GM21786 (cell line): ENCODE measurements at regions not wholly inside any gene's neighbourhood (a gene's known extent, or its start where the extent isn't known, plus 50 kb on each side); places are given as distances from the start of the nearest gene placed in this dataset.

Experiments
- ATAC-seq: cut with Tn5 transposase; IDR thresholded peaks from one replicate; pipeline ENCODE4 v1.9.1; 2021; ENCODE audit not compliant: unreplicated experiment

DNA sequence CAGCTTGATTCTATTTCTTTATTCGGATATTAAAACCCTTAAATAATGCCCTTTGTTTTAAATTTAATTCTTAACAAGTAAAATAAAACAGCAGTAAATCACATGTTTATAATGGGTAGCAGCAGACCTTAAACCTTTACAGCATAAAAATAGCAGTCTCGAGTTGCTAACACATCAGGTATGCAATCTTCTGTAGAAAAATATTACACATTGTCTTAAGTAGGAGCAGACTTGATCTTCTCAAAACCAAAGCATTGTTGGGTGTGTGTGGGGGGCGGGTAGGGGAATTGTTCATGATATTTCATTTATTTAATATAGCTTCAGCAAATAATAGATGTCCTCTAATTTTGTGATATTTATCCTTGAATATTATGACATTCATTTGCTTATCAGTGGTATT lies 331.4 kb downstream of the PCDH7 start:
- ATAC-seq: no peak

GRCh38 chr4:31052519-31052918 lies 332.4 kb downstream of the PCDH7 start:
- ATAC-seq: no peak

DNA sequence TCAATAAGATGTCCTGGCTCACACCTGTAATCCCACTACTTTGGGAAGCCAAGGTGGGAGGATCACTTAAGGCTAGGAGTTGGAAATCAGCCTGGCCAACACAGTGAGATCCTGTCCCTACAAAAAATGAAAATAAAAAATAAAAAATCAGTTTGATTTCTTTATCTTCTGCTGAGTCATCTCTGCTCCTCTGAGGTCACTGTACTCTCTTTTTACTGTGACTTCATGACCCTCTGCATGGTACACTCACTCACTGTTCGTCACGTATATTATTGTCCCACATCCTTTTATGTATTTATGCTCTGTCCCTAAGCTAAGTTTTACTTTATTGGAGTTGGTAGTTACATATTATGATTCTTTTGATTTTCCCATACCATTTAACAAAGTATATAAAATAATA lies 333.3 kb downstream of the PCDH7 start:
- ATAC-seq: no peak

GRCh38 chr4:31054295-31054694 lies 334.1 kb downstream of the PCDH7 start:
- ATAC-seq: no peak

DNA sequence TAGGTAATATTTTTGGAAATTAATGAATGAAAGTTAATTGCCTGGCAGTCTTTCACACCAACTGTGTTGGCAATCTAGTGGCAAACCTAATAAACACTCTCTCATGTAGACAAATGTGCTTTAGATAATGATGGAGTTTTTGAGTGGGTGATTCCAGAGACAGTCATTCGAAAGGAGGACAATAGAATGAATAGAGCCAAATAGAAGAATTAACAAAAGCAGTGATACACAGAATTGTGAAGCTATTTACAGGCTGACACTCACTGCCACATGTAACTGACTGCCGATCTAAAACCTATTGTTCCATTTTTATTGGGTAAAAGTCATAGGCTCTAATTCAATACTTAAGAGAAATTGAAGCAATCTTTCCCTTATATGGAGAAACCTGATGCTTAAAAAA lies 338.5 kb downstream of the PCDH7 start:
- no peak for ATAC-seq

GRCh38 chr4:31059753-31060522 lies 339.8 kb downstream of the PCDH7 start:
- ATAC-seq: no peak

GRCh38 chr4:31065086-31065485 lies 344.9 kb downstream of the PCDH7 start:
- no peak for ATAC-seq

DNA sequence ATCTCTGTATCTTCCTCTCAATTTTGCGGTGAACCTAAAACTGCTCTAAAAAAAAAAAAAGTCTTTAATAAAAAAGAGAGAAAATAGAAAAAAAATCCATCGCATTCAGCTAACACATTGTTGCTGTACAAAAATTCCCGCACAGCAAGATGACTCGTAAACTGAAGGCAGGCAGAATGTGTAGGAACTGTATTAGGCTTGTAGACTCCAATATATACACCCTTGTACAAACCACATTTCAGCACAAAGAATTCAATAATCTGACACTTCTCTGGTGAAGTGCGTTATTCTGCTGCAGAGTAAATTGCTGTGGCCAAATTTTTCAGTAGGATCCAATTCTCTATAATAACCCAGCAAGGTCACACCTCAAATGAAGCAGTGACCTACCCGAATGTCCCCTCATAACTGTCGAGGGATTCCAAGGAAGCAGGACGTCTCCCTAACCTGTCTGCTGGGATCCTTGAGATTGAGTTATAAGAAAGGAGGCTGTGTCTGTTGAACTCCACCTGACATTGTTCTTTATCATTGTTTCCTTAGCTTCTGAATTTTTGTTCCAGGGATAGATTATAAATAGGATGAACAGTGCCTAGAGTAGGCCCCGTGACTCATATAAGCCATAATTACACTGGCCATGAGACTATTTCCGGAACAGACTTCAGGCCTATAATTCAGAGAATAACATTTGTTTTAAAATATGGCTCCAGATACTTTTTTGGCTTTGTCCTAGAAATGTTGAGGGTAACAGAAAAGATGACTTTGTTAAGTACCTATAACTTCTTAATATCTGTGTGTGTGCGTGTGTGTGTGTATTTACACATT lies 348.3 kb downstream of the PCDH7 start:
- no peak for ATAC-seq

GRCh38 chr4:31069151-31069550 lies 349.0 kb downstream of the PCDH7 start:
- no peak for ATAC-seq

- no peak for ATAC-seq
These were observed 351.6 kb downstream of the PCDH7 start for GRCh38 chr4:31071508-31072486.

- no peak for ATAC-seq
These were observed 355.8 kb downstream of the PCDH7 start for GRCh38 chr4:31075969-31076368.

- ATAC-seq: no peak
These were observed 358.5 kb downstream of the PCDH7 start for GRCh38 chr4:31078661-31079060.

DNA sequence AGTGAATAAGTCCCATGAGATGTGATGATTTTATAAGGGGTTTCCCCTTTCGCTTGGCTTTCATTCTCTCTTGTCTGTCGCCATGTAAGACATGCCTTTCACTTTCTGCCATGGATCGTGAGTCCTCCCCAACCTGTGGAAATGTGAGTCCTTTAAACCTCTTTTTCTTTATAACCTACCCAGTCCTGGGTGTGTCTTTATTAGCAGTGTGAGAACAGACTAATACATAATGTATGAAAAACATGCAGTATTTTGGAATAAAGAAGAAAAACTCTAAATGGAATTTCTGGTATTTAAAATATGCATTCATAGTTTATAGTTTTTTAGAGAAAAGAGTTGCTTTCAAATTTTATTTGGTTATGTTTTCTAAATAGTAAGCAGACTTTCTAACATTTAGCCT lies 360.7 kb downstream of the PCDH7 start:
- no peak for ATAC-seq

GRCh38 chr4:31081366-31081765 lies 361.2 kb downstream of the PCDH7 start:
- ATAC-seq: no peak

DNA sequence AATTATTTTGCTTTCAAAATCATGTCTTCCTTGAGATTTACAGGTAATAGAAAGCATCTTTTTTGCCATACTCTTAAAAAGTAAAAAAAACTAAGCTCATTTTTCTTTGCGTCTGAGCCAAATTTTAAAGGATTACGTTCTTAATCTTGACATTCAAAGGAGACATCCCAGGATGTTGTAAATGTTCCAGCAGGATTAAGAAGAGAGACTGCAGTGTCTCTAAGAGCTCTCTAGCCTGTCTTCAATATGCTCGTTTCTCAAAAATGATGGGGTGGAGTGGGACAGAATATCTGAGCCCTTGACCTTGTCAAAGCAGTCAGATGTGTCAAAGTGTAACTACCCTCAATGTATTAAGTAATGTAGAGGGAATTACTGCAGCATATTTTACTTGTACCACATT lies 363.3 kb downstream of the PCDH7 start:
- no peak for ATAC-seq

DNA sequence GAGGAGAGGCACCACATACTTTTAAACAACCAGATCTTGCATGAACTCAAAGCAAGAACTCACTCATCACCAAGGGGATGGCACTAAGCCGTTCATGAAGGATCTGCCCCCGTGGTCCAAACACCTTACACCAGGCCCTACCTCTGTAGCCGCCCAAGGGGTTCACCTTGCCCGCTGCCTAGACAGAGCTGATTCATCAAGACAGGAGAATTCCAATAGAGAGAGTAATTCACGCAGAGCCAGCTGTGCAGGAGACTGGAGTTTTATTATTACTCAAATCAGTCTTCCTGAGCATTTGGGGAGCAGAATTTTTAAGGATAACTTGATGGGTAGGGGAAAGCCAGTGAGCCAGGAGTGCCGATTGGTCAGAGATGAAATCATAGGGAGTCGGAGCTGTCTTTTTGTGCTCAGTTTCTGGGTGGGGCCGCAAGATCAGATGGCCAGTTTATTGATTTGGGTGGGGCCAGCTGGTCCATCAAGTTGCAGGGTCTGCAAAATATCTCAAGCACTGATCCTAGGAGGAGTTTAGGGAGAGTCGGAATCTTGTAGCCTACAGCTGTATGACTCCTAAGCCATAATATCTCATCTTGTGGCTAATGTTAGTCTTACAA lies 364.7 kb downstream of the PCDH7 start:
- no peak for ATAC-seq

DNA sequence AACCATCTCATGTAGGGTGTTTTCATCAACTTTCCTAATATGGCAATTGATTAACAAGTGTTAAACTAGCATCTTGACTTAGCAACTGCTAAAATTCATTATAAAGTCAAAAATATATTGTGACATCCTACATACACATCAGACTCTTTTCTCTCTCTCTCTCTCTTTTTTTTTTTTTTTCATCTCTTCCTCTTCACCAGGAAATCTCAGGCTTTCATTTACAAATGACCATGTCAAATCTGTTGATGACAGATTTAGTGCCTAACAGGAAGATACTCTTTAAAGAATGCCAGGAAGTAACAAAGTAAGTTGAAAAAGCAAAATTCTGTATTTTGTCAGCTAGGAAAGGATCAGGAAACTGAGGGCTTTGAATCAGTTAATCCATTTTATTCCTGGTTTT lies 365.5 kb downstream of the PCDH7 start:
- ATAC-seq: no peak

DNA sequence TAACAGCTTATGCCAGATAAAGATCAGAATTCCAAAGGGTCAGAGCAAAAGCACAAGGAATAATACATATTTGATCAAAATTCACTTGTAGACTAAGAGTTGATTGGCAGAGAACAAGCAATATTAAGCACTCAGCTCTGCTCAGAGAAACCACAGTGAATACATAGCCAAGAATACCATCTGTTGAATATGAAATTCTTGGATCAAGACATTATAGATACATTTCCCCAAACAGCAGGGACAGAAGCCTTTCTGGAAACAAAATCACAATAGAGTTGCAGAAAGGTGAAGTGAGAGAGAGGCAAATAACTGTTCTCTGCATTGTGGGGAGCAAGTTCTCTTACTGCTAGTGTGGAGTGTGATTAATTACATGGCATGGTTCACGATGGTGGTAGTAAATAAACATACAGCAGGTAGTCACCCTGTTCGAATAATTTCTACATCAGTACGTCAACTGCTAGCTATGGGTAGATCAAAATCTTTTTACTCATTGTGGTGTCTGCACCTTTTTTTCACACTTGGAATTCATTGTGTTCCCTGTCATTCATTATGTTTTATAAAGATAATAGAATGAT lies 366.7 kb downstream of the PCDH7 start:
- no peak for ATAC-seq

DNA sequence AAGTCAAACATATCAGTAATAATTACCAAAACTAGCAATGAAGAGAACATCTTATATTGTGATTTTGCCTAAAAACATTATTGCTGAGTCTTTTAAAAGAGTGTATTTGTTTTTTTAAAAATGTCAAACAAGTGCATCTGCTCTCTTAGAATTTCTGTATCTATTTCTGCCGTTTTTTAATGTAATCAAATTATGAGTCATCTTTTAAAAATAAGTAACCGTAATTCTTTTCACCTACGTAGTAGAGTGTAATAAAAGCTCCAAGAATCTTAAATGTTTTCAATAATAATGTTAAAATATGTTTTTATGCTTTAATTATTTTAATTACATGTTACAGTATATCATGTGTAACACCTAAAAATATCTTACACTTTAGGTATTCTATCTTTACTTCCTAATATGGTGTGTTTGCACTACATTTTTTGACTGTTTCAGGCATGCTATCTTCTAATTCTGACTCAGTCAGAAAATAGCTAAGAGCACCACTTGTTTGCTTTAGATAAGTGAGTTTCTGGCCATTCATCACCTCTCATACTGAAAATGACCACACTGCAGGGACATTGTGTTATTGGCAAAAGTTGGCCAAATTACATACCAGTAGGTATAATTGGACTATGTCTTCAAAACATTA lies 368.5 kb downstream of the PCDH7 start:
- ATAC-seq: no peak

DNA sequence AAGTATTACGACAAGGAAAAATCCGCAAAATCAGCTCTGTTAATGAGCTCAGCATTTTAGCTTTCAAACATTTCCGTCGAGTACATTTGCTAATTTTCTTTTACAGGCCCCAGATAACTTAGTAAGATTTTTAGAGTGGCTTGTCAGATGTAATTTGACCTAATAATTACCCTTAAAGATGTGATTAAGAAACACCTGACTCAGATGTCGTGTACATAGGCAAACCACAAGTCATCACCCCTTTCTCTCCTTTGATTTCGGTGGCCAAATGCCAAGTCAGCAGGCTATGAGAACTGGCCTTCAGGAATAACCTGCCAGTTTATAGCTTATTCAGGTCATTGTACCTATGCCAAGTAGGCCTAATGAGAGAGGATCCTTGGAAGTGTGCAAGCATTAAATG lies 369.6 kb downstream of the PCDH7 start:
- ATAC-seq: no peak
